GM12878 (cell line): ENCODE measurements at regions not wholly inside any gene's neighbourhood (a gene's known extent, or its start where the extent isn't known, plus 50 kb on each side); places are given as distances from the start of the nearest gene placed in this dataset.

Experiments
- CHD4 ChIP-seq: fragments of 200-600 bp; sonication (generic); IDR thresholded peaks from 2 replicates; pipeline ENCODE4 v1.6.1; 2016; ENCODE audit warnings: mild to moderate bottlenecking
- GABPA ChIP-seq: IDR thresholded peaks from 2 replicates; pipeline ENCODE4 v1.6.1; 2014; ENCODE audit warnings: antibody characterized with exemption, low read depth, mild to moderate bottlenecking, inconsistent platforms
- LARP7 ChIP-seq: fragments of 450-650 bp; IDR thresholded peaks from 2 replicates; pipeline ENCODE4 v1.6.1; 2017; ENCODE audit warnings: mild to moderate bottlenecking
- NRF1 ChIP-seq: conservative IDR thresholded peaks from 2 replicates; pipeline ENCODE4 v1.6.1; 2011; ENCODE audit warnings: mild to moderate bottlenecking, low read depth, low read length, improper control_type of control experiment
- RB1 ChIP-seq: fragments of 450-650 bp; formaldehyde crosslinking; IDR thresholded peaks from 2 replicates; pipeline ENCODE4 v1.6.1; 2017; ENCODE audit warnings: mild to moderate bottlenecking, borderline replicate concordance
- SPI1 ChIP-seq: IDR thresholded peaks from 2 replicates; pipeline ENCODE4 v1.6.1; 2011; ENCODE audit warnings: low read depth, mild to moderate bottlenecking, low read length, moderate library complexity, borderline replicate concordance; ENCODE audit not compliant: insufficient read depth
- TCF12 ChIP-seq: IDR thresholded peaks from 2 replicates; pipeline ENCODE4 v1.6.1; 2011; ENCODE audit warnings: low read depth, mild to moderate bottlenecking, low read length
- YY1 ChIP-seq: IDR thresholded peaks from 2 replicates; pipeline ENCODE4 v1.6.1; 2011; ENCODE audit warnings: low read depth, mild to moderate bottlenecking, low read length
- ZNF274 ChIP-seq: IDR thresholded peaks from one replicate; pipeline ENCODE4 v1.8.0; 2011; ENCODE audit not compliant: insufficient read length, insufficient read depth
- TF ChIP-seq, protein P1 (sequence below), 3 experiments: IDR thresholded peaks in 2 of 3; conservative IDR thresholded peaks in 1 of 3; 2 replicates each; pipeline ENCODE4 v1.5.1; 2011; ENCODE audit warnings: low read depth in 3 of 3, low read length in 3 of 3, mild to moderate bottlenecking in 3 of 3, control low read depth in 2 of 3, moderate library complexity in 2 of 3, inconsistent platforms in 1 of 3, mixed read lengths in 1 of 3; ENCODE audit not compliant: control insufficient read depth in 2 of 3, insufficient read depth in 1 of 3; ENCODE audit errors: extremely low read depth in 1 of 3
- TF ChIP-seq, protein P2 (sequence below): IDR thresholded peaks from 2 replicates; pipeline ENCODE4 v1.6.1; 2012; ENCODE audit warnings: low read depth, low read length, improper control_type of control experiment
- TF ChIP-seq, protein P3 (sequence below): fragments of 450-650 bp; formaldehyde crosslinking; IDR thresholded peaks from 2 replicates; pipeline ENCODE4 v1.4.0; 2020; ENCODE audit warnings: mild to moderate bottlenecking, moderate library complexity
- TF ChIP-seq, protein P4 (sequence below): IDR thresholded peaks from 2 replicates; pipeline ENCODE4 v1.6.1; 2012; ENCODE audit warnings: mild to moderate bottlenecking, low read depth, low read length

DNA sequence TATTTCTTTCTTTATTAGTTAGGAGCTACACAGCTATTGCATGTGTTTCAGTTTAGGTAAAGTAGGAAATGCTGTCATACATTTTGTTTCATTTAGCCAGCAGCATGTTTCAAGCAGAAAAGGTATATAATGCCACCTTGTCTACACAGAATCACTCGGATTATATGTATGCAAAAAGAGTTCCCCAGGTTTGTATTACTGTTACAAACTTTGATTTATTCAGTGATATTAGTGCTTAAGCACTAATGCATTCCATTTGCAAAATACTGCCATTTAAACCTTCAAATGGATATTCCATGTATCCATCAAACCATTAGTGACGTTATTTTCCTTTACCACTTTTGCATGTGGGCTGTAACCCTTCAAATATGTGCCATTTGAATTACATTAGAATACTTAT lies 564.0 kb downstream of the RPL10L start:
- TF ChIP-seq, protein P1, sequence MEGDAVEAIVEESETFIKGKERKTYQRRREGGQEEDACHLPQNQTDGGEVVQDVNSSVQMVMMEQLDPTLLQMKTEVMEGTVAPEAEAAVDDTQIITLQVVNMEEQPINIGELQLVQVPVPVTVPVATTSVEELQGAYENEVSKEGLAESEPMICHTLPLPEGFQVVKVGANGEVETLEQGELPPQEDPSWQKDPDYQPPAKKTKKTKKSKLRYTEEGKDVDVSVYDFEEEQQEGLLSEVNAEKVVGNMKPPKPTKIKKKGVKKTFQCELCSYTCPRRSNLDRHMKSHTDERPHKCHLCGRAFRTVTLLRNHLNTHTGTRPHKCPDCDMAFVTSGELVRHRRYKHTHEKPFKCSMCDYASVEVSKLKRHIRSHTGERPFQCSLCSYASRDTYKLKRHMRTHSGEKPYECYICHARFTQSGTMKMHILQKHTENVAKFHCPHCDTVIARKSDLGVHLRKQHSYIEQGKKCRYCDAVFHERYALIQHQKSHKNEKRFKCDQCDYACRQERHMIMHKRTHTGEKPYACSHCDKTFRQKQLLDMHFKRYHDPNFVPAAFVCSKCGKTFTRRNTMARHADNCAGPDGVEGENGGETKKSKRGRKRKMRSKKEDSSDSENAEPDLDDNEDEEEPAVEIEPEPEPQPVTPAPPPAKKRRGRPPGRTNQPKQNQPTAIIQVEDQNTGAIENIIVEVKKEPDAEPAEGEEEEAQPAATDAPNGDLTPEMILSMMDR (IDR thresholded peaks at IDR 0.05 in 2 of 3, conservative IDR thresholded peaks at IDR 0.05 in 1 of 3; ENCODE audit: control insufficient read depth in 2 of 3, extremely low read depth in 1 of 3, insufficient read depth in 1 of 3, low read depth in 3 of 3, low read length in 3 of 3), result no peak
- TF ChIP-seq GABPA, result no peak
- TF ChIP-seq, protein P2, sequence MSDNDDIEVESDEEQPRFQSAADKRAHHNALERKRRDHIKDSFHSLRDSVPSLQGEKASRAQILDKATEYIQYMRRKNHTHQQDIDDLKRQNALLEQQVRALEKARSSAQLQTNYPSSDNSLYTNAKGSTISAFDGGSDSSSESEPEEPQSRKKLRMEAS, result no peak
- TF ChIP-seq CHD4, result no peak
- no peak for TF ChIP-seq RB1
- no peak for TF ChIP-seq SPI1
- TF ChIP-seq, protein P3, sequence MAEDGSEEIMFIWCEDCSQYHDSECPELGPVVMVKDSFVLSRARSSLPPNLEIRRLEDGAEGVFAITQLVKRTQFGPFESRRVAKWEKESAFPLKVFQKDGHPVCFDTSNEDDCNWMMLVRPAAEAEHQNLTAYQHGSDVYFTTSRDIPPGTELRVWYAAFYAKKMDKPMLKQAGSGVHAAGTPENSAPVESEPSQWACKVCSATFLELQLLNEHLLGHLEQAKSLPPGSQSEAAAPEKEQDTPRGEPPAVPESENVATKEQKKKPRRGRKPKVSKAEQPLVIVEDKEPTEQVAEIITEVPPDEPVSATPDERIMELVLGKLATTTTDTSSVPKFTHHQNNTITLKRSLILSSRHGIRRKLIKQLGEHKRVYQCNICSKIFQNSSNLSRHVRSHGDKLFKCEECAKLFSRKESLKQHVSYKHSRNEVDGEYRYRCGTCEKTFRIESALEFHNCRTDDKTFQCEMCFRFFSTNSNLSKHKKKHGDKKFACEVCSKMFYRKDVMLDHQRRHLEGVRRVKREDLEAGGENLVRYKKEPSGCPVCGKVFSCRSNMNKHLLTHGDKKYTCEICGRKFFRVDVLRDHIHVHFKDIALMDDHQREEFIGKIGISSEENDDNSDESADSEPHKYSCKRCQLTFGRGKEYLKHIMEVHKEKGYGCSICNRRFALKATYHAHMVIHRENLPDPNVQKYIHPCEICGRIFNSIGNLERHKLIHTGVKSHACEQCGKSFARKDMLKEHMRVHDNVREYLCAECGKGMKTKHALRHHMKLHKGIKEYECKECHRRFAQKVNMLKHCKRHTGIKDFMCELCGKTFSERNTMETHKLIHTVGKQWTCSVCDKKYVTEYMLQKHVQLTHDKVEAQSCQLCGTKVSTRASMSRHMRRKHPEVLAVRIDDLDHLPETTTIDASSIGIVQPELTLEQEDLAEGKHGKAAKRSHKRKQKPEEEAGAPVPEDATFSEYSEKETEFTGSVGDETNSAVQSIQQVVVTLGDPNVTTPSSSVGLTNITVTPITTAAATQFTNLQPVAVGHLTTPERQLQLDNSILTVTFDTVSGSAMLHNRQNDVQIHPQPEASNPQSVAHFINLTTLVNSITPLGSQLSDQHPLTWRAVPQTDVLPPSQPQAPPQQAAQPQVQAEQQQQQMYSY (CRISPR knock-in tag), result no peak
- TF ChIP-seq LARP7, result no peak
- TF ChIP-seq, protein P4, sequence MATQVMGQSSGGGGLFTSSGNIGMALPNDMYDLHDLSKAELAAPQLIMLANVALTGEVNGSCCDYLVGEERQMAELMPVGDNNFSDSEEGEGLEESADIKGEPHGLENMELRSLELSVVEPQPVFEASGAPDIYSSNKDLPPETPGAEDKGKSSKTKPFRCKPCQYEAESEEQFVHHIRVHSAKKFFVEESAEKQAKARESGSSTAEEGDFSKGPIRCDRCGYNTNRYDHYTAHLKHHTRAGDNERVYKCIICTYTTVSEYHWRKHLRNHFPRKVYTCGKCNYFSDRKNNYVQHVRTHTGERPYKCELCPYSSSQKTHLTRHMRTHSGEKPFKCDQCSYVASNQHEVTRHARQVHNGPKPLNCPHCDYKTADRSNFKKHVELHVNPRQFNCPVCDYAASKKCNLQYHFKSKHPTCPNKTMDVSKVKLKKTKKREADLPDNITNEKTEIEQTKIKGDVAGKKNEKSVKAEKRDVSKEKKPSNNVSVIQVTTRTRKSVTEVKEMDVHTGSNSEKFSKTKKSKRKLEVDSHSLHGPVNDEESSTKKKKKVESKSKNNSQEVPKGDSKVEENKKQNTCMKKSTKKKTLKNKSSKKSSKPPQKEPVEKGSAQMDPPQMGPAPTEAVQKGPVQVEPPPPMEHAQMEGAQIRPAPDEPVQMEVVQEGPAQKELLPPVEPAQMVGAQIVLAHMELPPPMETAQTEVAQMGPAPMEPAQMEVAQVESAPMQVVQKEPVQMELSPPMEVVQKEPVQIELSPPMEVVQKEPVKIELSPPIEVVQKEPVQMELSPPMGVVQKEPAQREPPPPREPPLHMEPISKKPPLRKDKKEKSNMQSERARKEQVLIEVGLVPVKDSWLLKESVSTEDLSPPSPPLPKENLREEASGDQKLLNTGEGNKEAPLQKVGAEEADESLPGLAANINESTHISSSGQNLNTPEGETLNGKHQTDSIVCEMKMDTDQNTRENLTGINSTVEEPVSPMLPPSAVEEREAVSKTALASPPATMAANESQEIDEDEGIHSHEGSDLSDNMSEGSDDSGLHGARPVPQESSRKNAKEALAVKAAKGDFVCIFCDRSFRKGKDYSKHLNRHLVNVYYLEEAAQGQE, result no peak
- TF ChIP-seq TCF12, result no peak
- TF ChIP-seq NRF1, result no peak
- TF ChIP-seq ZNF274, result no peak
- TF ChIP-seq YY1, result no peak
